Immature natural killer cell (primary cell): ENCODE measurements at regions not wholly inside any gene's neighbourhood (a gene's known extent, or its start where the extent isn't known, plus 50 kb on each side); places are given as distances from the start of the nearest gene placed in this dataset.

Experiments
- DNase-seq, 3 donors: peaks; one replicate each; pipeline ENCODE4 v3.0.0; 2022; ENCODE audit warnings: mixed read lengths in 1 of 3
- H3K27ac Mint-ChIP-seq, 6 donors: one replicate each; pipeline ENCODE4 v1.8.0; 2020; ENCODE audit warnings: mixed read lengths in 6 of 6, mild to moderate bottlenecking in 5 of 6, inconsistent platforms in 4 of 6, moderate library complexity in 3 of 6
- H3K27me3 Mint-ChIP-seq, 3 donors: one replicate each; pipeline ENCODE4 v1.8.0; 2020 to 2021; ENCODE audit warnings: low read depth in 3 of 3, mild to moderate bottlenecking in 3 of 3, mixed read lengths in 3 of 3, moderate library complexity in 3 of 3, inconsistent platforms in 1 of 3
- H3K36me3 Mint-ChIP-seq, 3 donors: one replicate each; pipeline ENCODE4 v1.8.0; 2020; ENCODE audit warnings: mixed read lengths in 3 of 3, inconsistent platforms in 2 of 3, mild to moderate bottlenecking in 2 of 3
- H3K4me1 Mint-ChIP-seq, 2 donors: one replicate each; pipeline ENCODE4 v1.8.0; 2020; ENCODE audit warnings: inconsistent platforms in 2 of 2, mild to moderate bottlenecking in 2 of 2, mixed read lengths in 2 of 2, moderate library complexity in 1 of 2
- H3K4me3 Mint-ChIP-seq, 5 donors: one replicate each; pipeline ENCODE4 v1.8.0; 2020; ENCODE audit warnings: mild to moderate bottlenecking in 5 of 5, mixed read lengths in 5 of 5, inconsistent platforms in 3 of 5, moderate library complexity in 3 of 5
- H3K9me3 Mint-ChIP-seq, 6 donors: one replicate each; pipeline ENCODE4 v1.8.0; 2020; ENCODE audit warnings: mild to moderate bottlenecking in 6 of 6, mixed read lengths in 6 of 6, inconsistent platforms in 4 of 6, moderate library complexity in 3 of 6

GRCh38 chr9:73074176-73074708 is 77.4 kb upstream of the ANXA1 start:
- DNase-seq = no peak
- H3K4me3 Mint-ChIP-seq = no peak overlapping the region
- H3K36me3 Mint-ChIP-seq = no peaks in the 10 kb centered on the region
- H3K27me3 Mint-ChIP-seq = peaks cover 0 to 14% (median 3%) of the 10 kb centered on the region in 3 donors
- H3K4me1 Mint-ChIP-seq = no peaks in the 10 kb centered on the region
- no peak overlapping the region for H3K27ac Mint-ChIP-seq
- no peaks in the 10 kb centered on the region for H3K9me3 Mint-ChIP-seq

DNA sequence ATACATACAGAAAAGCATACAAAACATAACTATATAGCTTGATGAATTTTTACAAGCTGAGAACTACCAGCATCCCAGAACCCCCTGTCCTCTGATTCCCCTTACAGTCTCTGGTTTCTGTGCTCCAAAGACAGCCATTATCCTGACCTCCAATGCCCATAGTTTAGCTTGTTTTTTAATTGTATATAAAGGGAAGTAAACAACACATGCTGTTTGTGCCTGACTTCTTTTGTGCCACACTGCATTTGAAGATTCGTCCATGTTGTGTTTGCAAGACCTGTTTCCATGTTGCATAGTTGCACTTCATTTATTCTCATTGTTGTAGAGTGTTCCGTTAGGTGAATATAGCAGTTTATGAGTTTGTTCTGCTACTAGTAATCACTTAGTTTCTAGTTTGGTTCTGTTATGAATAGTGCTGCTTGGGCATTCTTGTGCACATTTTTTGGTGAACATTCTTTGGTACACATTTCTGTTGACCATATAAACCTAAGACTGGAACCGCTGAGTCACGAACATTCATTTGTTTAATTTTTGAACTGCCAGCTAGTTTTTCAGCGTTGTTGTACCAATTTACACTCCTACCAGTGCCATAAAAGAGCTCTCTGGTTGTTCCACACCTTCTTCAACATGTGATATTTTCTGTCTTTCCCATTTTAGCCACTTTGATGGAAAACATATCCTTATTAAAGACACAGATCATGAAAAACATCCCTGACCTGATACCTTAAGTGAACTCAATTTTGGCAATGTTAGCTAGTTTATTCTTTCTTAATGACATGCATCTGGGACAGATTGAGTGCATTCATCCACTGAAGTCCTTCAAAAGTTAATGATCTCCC is 78.1 kb upstream of the ANXA1 start:
- Mint-ChIP-seq H3K36me3 (no peaks in the 10 kb centered on the region), H3K27me3 (peaks cover 0 to 12% (median 3%) of the 10 kb centered on the region in 3 donors), H3K4me3 (no peak overlapping the region), H3K27ac (no peak overlapping the region), H3K4me1 (no peaks in the 10 kb centered on the region), H3K9me3 (no peaks in the 10 kb centered on the region)
- DNase-seq = no peak

- H3K27ac Mint-ChIP-seq = no peak overlapping the region
- H3K36me3 Mint-ChIP-seq = no peaks in the 10 kb centered on the region
- H3K4me3 Mint-ChIP-seq = no peak overlapping the region
- H3K27me3 Mint-ChIP-seq = peaks cover 0 to 5% (median 1%) of the 10 kb centered on the region in 3 donors
- no peak for DNase-seq
- H3K4me1 Mint-ChIP-seq = no peaks in the 10 kb centered on the region
- H3K9me3 Mint-ChIP-seq = no peaks in the 10 kb centered on the region
Measured at GRCh38 chr9:73067074-73067473, 84.6 kb upstream of the ANXA1 start.

- H3K4me3 Mint-ChIP-seq = no peak overlapping the region
- H3K27ac Mint-ChIP-seq = no peak overlapping the region
- peaks cover 0 to 3% (median 2%) of the 10 kb centered on the region in 3 donors for H3K27me3 Mint-ChIP-seq
- no peak for DNase-seq
- H3K9me3 Mint-ChIP-seq = no peaks in the 10 kb centered on the region
- no peaks in the 10 kb centered on the region for H3K36me3 Mint-ChIP-seq
- H3K4me1 Mint-ChIP-seq = no peaks in the 10 kb centered on the region
Measured at GRCh38 chr9:73065439-73065838, 86.2 kb upstream of the ANXA1 start.

- Mint-ChIP-seq H3K27ac (no peak overlapping the region), H3K9me3 (no peaks in the 10 kb centered on the region), H3K36me3 (no peaks in the 10 kb centered on the region), H3K4me1 (no peaks in the 10 kb centered on the region), H3K27me3 (peaks cover 0 to 3% (median 3%) of the 10 kb centered on the region in 3 donors), H3K4me3 (no peak overlapping the region)
- DNase-seq = no peak
Measured at GRCh38 chr9:73064315-73064714, 87.3 kb upstream of the ANXA1 start.

GRCh38 chr9:73061146-73061545 is 90.5 kb upstream of the ANXA1 start:
- Mint-ChIP-seq H3K4me3 (no peak overlapping the region), H3K4me1 (no peaks in the 10 kb centered on the region), H3K27ac (no peak overlapping the region), H3K27me3 (peaks cover 0 to 1% (median under 1%) of the 10 kb centered on the region in 3 donors), H3K36me3 (no peaks in the 10 kb centered on the region), H3K9me3 (no peaks in the 10 kb centered on the region)
- no peak for DNase-seq

GRCh38 chr9:73059247-73059646 is 92.4 kb upstream of the ANXA1 start:
- no peaks in the 10 kb centered on the region for H3K4me1 Mint-ChIP-seq
- no peaks in the 10 kb centered on the region for H3K36me3 Mint-ChIP-seq
- no peak for DNase-seq
- no peak overlapping the region for H3K27ac Mint-ChIP-seq
- peaks cover 0 to 1% (median 0%) of the 10 kb centered on the region in 3 donors for H3K27me3 Mint-ChIP-seq
- no peak overlapping the region for H3K4me3 Mint-ChIP-seq
- no peaks in the 10 kb centered on the region for H3K9me3 Mint-ChIP-seq

DNA sequence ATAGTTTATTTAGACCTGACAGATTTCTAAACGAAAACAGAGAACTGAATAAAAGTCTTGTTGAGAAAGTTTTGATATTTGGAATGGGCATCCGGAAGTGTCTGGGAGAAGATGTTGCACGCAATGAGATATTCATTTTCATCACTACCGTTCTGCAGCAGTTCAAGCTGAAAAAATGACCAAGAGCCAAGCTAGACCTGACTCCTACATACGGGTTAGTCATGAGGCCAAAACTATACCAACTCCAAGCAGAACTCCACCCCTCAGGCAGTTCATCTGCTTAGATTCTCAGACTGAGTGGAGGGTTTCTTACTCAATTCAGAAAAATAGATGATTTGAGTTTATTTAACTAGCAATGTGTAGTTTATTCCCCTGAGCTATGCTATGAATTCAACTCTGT is 95.4 kb upstream of the ANXA1 start:
- DNase-seq = no peak
- peaks cover 0 to 3% (median 1%) of the 10 kb centered on the region in 3 donors for H3K27me3 Mint-ChIP-seq
- no peaks in the 10 kb centered on the region for H3K4me1 Mint-ChIP-seq
- no peaks in the 10 kb centered on the region for H3K9me3 Mint-ChIP-seq
- no peak overlapping the region for H3K27ac Mint-ChIP-seq
- no peaks in the 10 kb centered on the region for H3K36me3 Mint-ChIP-seq
- H3K4me3 Mint-ChIP-seq = no peak overlapping the region

DNA sequence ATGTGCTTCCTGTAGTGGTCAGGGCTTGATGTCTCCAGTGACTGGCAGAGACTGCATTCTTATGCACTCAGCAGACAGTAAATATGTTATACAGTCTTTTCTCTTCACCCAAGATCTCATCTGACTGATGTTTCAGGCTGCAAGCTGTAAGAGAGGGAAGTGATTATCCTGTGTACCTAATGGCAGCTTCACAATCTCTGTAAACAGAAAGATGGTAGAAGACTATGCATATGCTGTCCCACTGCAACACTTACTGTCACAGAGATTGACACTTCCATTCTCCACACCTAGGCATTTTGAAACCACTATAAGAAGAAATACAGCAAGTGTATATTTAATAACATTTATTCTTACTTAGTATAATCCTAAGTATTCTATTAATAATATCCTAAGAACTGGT is 97.6 kb upstream of the ANXA1 start:
- Mint-ChIP-seq H3K4me3 (no peak overlapping the region), H3K9me3 (no peaks in the 10 kb centered on the region), H3K4me1 (no peaks in the 10 kb centered on the region), H3K27ac (no peak overlapping the region), H3K27me3 (peaks cover 0 to 5% (median 3%) of the 10 kb centered on the region in 3 donors), H3K36me3 (no peaks in the 10 kb centered on the region)
- no peak for DNase-seq

- DNase-seq = no peak
- no peaks in the 10 kb centered on the region for H3K36me3 Mint-ChIP-seq
- H3K9me3 Mint-ChIP-seq = no peaks in the 10 kb centered on the region
- H3K27ac Mint-ChIP-seq = no peak overlapping the region
- no peaks in the 10 kb centered on the region for H3K4me1 Mint-ChIP-seq
- peaks cover 0 to 5% (median 3%) of the 10 kb centered on the region in 3 donors for H3K27me3 Mint-ChIP-seq
- no peak overlapping the region for H3K4me3 Mint-ChIP-seq
Measured at GRCh38 chr9:73053543-73053942, 98.1 kb upstream of the ANXA1 start.

GRCh38 chr9:73050887-73051550 is 98.2 kb upstream of the ALDH1A1 start:
- no peaks in the 10 kb centered on the region for H3K36me3 Mint-ChIP-seq
- H3K27ac Mint-ChIP-seq = no peak overlapping the region
- no peak for DNase-seq
- no peak overlapping the region for H3K4me3 Mint-ChIP-seq
- peaks cover 0 to 5% (median 3%) of the 10 kb centered on the region in 3 donors for H3K27me3 Mint-ChIP-seq
- H3K4me1 Mint-ChIP-seq = no peaks in the 10 kb centered on the region
- H3K9me3 Mint-ChIP-seq = no peaks in the 10 kb centered on the region

DNA sequence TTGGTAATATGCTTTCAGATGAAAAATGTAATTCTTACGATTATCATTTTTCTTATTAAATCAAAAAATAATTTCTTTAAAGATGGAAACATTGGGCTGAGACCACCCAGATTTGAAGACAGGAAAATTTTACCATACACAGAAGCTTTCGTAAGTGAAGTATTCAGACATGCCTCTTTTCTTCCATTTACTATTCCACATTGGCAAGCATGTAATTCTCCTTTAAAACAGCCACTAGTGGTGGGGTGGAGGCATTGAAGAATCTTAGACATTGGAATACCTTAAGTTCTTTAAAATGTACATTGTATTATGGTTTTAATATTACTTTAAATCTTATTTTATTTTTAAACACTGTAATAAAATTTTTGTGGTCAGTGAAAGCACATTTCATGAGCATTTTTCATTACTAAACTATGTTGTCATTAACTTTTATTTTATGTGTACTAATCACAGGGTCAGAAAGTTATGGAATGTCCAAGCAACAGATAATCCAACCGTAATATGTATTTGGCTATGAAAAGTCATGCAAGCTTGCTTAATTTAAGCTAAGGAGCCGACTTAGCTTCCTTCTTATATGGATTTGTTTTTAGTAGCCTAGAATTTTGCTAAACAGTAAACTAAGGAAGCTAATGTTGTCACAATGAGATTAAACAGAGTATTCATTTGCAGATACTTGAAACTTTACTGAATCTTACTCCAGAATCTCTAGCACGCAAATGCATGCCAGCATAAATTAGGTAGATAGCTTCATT is 97.4 kb upstream of the ALDH1A1 start:
- DNase-seq = no peak
- no peaks in the 10 kb centered on the region for H3K36me3 Mint-ChIP-seq

DNA sequence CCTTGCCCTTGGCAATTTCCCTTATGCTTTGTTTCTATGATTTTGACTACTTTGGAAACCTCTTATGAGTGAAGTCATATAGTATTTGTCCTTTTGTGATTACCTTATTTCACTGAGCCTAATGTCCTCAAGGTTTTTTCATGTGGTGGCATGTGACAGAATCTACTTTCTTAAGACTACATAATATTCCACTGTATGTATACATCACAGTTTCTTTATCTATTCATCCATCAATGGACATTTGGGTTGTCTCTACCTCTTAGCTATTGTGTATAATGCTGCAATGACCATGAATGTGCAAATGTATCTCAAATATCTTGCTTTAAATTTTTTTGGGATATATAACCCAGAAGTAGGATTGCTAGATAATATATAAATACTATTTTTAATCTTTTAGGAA is 96.4 kb upstream of the ALDH1A1 start:
- Mint-ChIP-seq H3K9me3 (no peaks in the 10 kb centered on the region), H3K4me3 (no peak overlapping the region), H3K36me3 (no peaks in the 10 kb centered on the region), H3K27ac (no peak overlapping the region), H3K4me1 (no peaks in the 10 kb centered on the region), H3K27me3 (peaks cover 0 to 5% (median 3%) of the 10 kb centered on the region in 3 donors)
- no peak for DNase-seq

More for the DNA sequence above, 97.4 kb upstream of the ALDH1A1 start:
- Mint-ChIP-seq H3K4me1 (no peaks in the 10 kb centered on the region), H3K9me3 (no peaks in the 10 kb centered on the region), H3K4me3 (no peak overlapping the region), H3K27ac (no peak overlapping the region), H3K27me3 (peaks cover 0 to 5% (median 3%) of the 10 kb centered on the region in 3 donors)

- H3K27ac Mint-ChIP-seq = no peak overlapping the region
Measured at GRCh38 chr9:73046769-73047168, 93.9 kb upstream of the ALDH1A1 start.

More at GRCh38 chr9:73046769-73047168, 93.9 kb upstream of the ALDH1A1 start:
- Mint-ChIP-seq H3K4me1 (no peaks in the 10 kb centered on the region), H3K4me3 (no peak overlapping the region), H3K36me3 (no peaks in the 10 kb centered on the region), H3K27me3 (peaks cover 0 to 4% (median 3%) of the 10 kb centered on the region in 3 donors), H3K9me3 (peaks cover 0 to 4% (median 0%) of the 10 kb centered on the region in 6 donors)
- no peak for DNase-seq
